ENCODE measurements at regions not wholly inside any gene's neighbourhood (a gene's known extent, or its start where the extent isn't known, plus 50 kb on each side); places are given as distances from the start of the nearest gene placed in this dataset.

- Histone ChIP-seq H3K4me2 (ENCODE audit: low read depth, low read length) (no peak overlapping the region), H2AK5ac (ENCODE audit: low read depth, low read length) (no peak overlapping the region), H3K9me3 (ENCODE audit: control insufficient read depth, insufficient read depth, low read length) (no peaks in the 10 kb centered on the region), H3K9ac (ENCODE audit: low read depth, low read length) (no peak overlapping the region), H3K18ac (ENCODE audit: low read depth, low read length) (no peak overlapping the region), H3K79me1 (ENCODE audit: low read depth in 1 of 2, low read length in 2 of 2) (no peaks in the 10 kb centered on the region), H3K27ac (ENCODE audit: insufficient read depth, low read length) (no peak overlapping the region), H2BK5ac (ENCODE audit: low read depth, low read length, poor library complexity, severe bottlenecking) (no peak overlapping the region), H3K56ac (ENCODE audit: extremely low read depth, insufficient read depth, low read length) (no peak overlapping the region), H3K23ac (ENCODE audit: low read depth, low read length) (no peak overlapping the region), H3K36me3 (ENCODE audit: control insufficient read depth, insufficient read depth, low read length) (no peaks in the 10 kb centered on the region), H3K4me3 (ENCODE audit: insufficient read depth, low read depth, low read length) (no peak overlapping the region), H4K91ac (ENCODE audit: insufficient read depth, low read depth, low read length) (no peak overlapping the region), H3K14ac (replicated peaks; ENCODE audit: low read depth, low read length) (no peak overlapping the region), H2BK120ac (ENCODE audit: low read depth, low read length) (no peak overlapping the region), H4K5ac (ENCODE audit: low read depth, low read length) (no peak overlapping the region), H4K8ac (ENCODE audit: low read depth in 2 of 2, low read length in 2 of 2) (no peak overlapping the region), H2BK15ac (ENCODE audit: low read depth, low read length) (no peak overlapping the region), H2AK9ac (replicated peaks; ENCODE audit: low read depth, low read length, poor library complexity) (no peak overlapping the region), H2AFZ (replicated peaks; ENCODE audit: low read length, poor library complexity) (no peak overlapping the region), H3K9me1 (ENCODE audit: insufficient read depth, low read length) (no peaks in the 10 kb centered on the region), H3K4me1 (ENCODE audit: control insufficient read depth, insufficient read depth, low read length) (no peaks in the 10 kb centered on the region), H2BK20ac (ENCODE audit: low read depth, low read length) (no peak overlapping the region), H3K27me3 (ENCODE audit: control insufficient read depth, insufficient read depth, low read length) (no peaks in the 10 kb centered on the region), H4K20me1 (ENCODE audit: insufficient read depth, low read length) (no peaks in the 10 kb centered on the region), H3K4ac (ENCODE audit: low read depth, low read length) (no peak overlapping the region)
- intact Hi-C loops (cut with micrococcal nuclease) (no loop called here), in situ Hi-C loops (cut with MboI; ENCODE audit: low sequenced_read_pairs) (no loop called here), dilution Hi-C loops (cut with HindIII; ENCODE audit: low sequenced_read_pairs, unreplicated experiment) (no loop called here)
- WGBS, 2 experiments (ENCODE audit: extremely low coverage in 2 of 2, insufficient read length in 1 of 2) = no CpG with 5 or more reads among the region's 3 CpGs
- no peak for DNase-seq
- no peak for ATAC-seq (ENCODE audit: low read depth)
- TF ChIP-seq MAZ (IDR thresholded peaks at IDR 0.05; ENCODE audit: borderline replicate concordance, low read depth, low read length) (no peak), POLR2A (IDR thresholded peaks at IDR 0.05; ENCODE audit: low read depth, low read length) (no peak), RFX5 (IDR thresholded peaks at IDR 0.05; ENCODE audit: low read depth, low read length) (no peak), RAD21 (IDR thresholded peaks at IDR 0.05; ENCODE audit: low read length) (no peak)
- TF ChIP-seq, protein P1, sequence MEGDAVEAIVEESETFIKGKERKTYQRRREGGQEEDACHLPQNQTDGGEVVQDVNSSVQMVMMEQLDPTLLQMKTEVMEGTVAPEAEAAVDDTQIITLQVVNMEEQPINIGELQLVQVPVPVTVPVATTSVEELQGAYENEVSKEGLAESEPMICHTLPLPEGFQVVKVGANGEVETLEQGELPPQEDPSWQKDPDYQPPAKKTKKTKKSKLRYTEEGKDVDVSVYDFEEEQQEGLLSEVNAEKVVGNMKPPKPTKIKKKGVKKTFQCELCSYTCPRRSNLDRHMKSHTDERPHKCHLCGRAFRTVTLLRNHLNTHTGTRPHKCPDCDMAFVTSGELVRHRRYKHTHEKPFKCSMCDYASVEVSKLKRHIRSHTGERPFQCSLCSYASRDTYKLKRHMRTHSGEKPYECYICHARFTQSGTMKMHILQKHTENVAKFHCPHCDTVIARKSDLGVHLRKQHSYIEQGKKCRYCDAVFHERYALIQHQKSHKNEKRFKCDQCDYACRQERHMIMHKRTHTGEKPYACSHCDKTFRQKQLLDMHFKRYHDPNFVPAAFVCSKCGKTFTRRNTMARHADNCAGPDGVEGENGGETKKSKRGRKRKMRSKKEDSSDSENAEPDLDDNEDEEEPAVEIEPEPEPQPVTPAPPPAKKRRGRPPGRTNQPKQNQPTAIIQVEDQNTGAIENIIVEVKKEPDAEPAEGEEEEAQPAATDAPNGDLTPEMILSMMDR (conservative IDR thresholded peaks at IDR 0.05; ENCODE audit: low read depth, low read length) = no peak
- ChIA-PET CTCF (no interaction called here), POLR2A (ENCODE audit: unreplicated experiment) (no interaction called here)
- no TSS peak for BruUV-seq (replicated peaks)
Observed at GRCh38 chr3:67278015-67278618, 280.0 kb downstream of the KBTBD8 start.
